ENCODE measurements at regions not wholly inside any gene's neighbourhood (a gene's known extent, or its start where the extent isn't known, plus 50 kb on each side); places are given as distances from the start of the nearest gene placed in this dataset.

GRCh38 chr4:148852092-148852699 is 410.0 kb upstream of the NR3C2 start:
- ChIA-PET CTCF (no interaction called here), POLR2A (no interaction called here)
- TF ChIP-seq EZH2 (IDR thresholded peaks at IDR 0.05; ENCODE audit: borderline replicate concordance, insufficient read depth, low read depth, low read length, poor library complexity, severe bottlenecking) (no peak), CTCF (IDR thresholded peaks at IDR 0.05) (no peak)
- Histone ChIP-seq H3K9ac (ENCODE audit: low read length) (no peak overlapping the region), H3K36me3 (replicated peaks in 1 of 2; ENCODE audit: control extremely low read depth in 1 of 2, control insufficient read depth in 1 of 2, extremely low read depth in 1 of 2, insufficient read depth in 2 of 2, low read length in 1 of 2) (no peaks in the 10 kb centered on the region), H3K27me3 (replicated peaks in 1 of 4; ENCODE audit: control extremely low read depth in 1 of 4, control insufficient read depth in 3 of 4, insufficient read depth in 4 of 4, low read length in 3 of 4) (no peaks in the 10 kb centered on the region), H3K79me2 (ENCODE audit: control insufficient read depth, insufficient read depth, low read length) (no peaks in the 10 kb centered on the region), H3K27ac (ENCODE audit: low read length in 2 of 2) (no peak overlapping the region), H3K9me3 (ENCODE audit: control extremely low read depth in 1 of 3, control insufficient read depth in 2 of 3, insufficient read depth in 1 of 3, low read length in 2 of 3) (no peaks in the 10 kb centered on the region), H2AFZ (ENCODE audit: insufficient read depth, low read depth, low read length, poor library complexity, severe bottlenecking) (no peak overlapping the region), H3K4me3 (ENCODE audit: control extremely low read depth in 1 of 5, extremely low read depth in 1 of 5, insufficient read depth in 1 of 5, low read depth in 2 of 5, low read length in 4 of 5) (no peak overlapping the region), H4K20me1 (ENCODE audit: control insufficient read depth, insufficient read depth, low read length, poor library complexity, severe bottlenecking) (no peaks in the 10 kb centered on the region), H3K4me2 (replicated peaks; ENCODE audit: low read depth, low read length, poor library complexity, severe bottlenecking) (no peak overlapping the region), H3K4me1 (ENCODE audit: control insufficient read depth in 2 of 2, insufficient read depth in 2 of 2, low read length in 2 of 2) (no peaks in the 10 kb centered on the region)
- H3K4me3 Mint-ChIP-seq, result no peak overlapping the region
- no peaks in the 10 kb centered on the region for H3K27me3 Mint-ChIP-seq
- intact Hi-C loops (cut with micrococcal nuclease), result no loop called here
- DNase-seq (no peak), ATAC-seq (ENCODE audit: low read depth) (no peak)
- H3K27ac Mint-ChIP-seq, result no peak overlapping the region
- WGBS (ENCODE audit: insufficient coverage), result no CpG with 5 or more reads among the region's 3 CpGs
- H3K4me1 Mint-ChIP-seq, result no peaks in the 10 kb centered on the region
- H3K9me3 Mint-ChIP-seq (ENCODE audit: insufficient read depth), result no peaks in the 10 kb centered on the region

- TF ChIP-seq CTCF (IDR thresholded peaks at IDR 0.05) (no peak), EZH2 (IDR thresholded peaks at IDR 0.05; ENCODE audit: borderline replicate concordance, insufficient read depth, low read depth, low read length, poor library complexity, severe bottlenecking) (no peak)
- Mint-ChIP-seq H3K4me3 (no peak overlapping the region), H3K27me3 (no peaks in the 10 kb centered on the region), H3K4me1 (no peaks in the 10 kb centered on the region), H3K27ac (no peak overlapping the region), H3K9me3 (ENCODE audit: insufficient read depth) (no peaks in the 10 kb centered on the region)
- Histone ChIP-seq H4K20me1 (ENCODE audit: control insufficient read depth, insufficient read depth, low read length, poor library complexity, severe bottlenecking) (no peaks in the 10 kb centered on the region), H3K9me3 (ENCODE audit: control extremely low read depth in 1 of 3, control insufficient read depth in 2 of 3, insufficient read depth in 1 of 3, low read length in 2 of 3) (no peaks in the 10 kb centered on the region), H3K79me2 (ENCODE audit: control insufficient read depth, insufficient read depth, low read length) (no peaks in the 10 kb centered on the region), H3K27ac (ENCODE audit: low read length in 2 of 2) (no peak overlapping the region), H2AFZ (ENCODE audit: insufficient read depth, low read depth, low read length, poor library complexity, severe bottlenecking) (no peak overlapping the region), H3K4me3 (ENCODE audit: control extremely low read depth in 1 of 5, extremely low read depth in 1 of 5, insufficient read depth in 1 of 5, low read depth in 2 of 5, low read length in 4 of 5) (no peak overlapping the region), H3K4me2 (replicated peaks; ENCODE audit: low read depth, low read length, poor library complexity, severe bottlenecking) (no peak overlapping the region), H3K9ac (ENCODE audit: low read length) (no peak overlapping the region), H3K27me3 (replicated peaks in 1 of 4; ENCODE audit: control extremely low read depth in 1 of 4, control insufficient read depth in 3 of 4, insufficient read depth in 4 of 4, low read length in 3 of 4) (no peaks in the 10 kb centered on the region), H3K36me3 (replicated peaks in 1 of 2; ENCODE audit: control extremely low read depth in 1 of 2, control insufficient read depth in 1 of 2, extremely low read depth in 1 of 2, insufficient read depth in 2 of 2, low read length in 1 of 2) (no peaks in the 10 kb centered on the region), H3K4me1 (ENCODE audit: control insufficient read depth in 2 of 2, insufficient read depth in 2 of 2, low read length in 2 of 2) (no peaks in the 10 kb centered on the region)
- DNase-seq (no peak), ATAC-seq (ENCODE audit: low read depth) (no peak)
- WGBS (ENCODE audit: insufficient coverage), result 100% methylated on average over 1 of the region's 2 CpGs
- intact Hi-C loops (cut with micrococcal nuclease), result no loop called here
- POLR2A ChIA-PET, result no interaction called here
- CTCF ChIA-PET, result no interaction called here
Observed at GRCh38 chr4:148850257-148850995, 408.2 kb upstream of the NR3C2 start.

Data from B cell (primary cell).